Progenitor cell of endocrine pancreas (in vitro differentiated cells): ENCODE measurements at regions not wholly inside any gene's neighbourhood (a gene's known extent, or its start where the extent isn't known, plus 50 kb on each side); places are given as distances from the start of the nearest gene placed in this dataset.

Experiments
- DNase-seq: peaks from one replicate; pipeline ENCODE4 v3.0.0; 2021; ENCODE audit warnings: low spot score; ENCODE audit not compliant: unreplicated experiment
- H3K27ac Mint-ChIP-seq: 2 replicates; pipeline ENCODE4 v1.8.0; 2021; ENCODE audit warnings: mild to moderate bottlenecking, moderate library complexity, mixed read lengths
- H3K27me3 Mint-ChIP-seq: 2 replicates; pipeline ENCODE4 v1.8.0; 2021; ENCODE audit warnings: mixed read lengths
- H3K36me3 Mint-ChIP-seq: 2 replicates; pipeline ENCODE4 v1.8.0; 2022; ENCODE audit warnings: mixed read lengths; ENCODE audit not compliant: insufficient read depth
- H3K4me1 Mint-ChIP-seq: 2 replicates; pipeline ENCODE4 v1.8.0; 2021; ENCODE audit warnings: low read depth, mixed read lengths
- H3K4me3 Mint-ChIP-seq: 2 replicates; pipeline ENCODE4 v1.8.0; 2021; ENCODE audit warnings: low read depth, mild to moderate bottlenecking, moderate library complexity, mixed read lengths
- H3K9me3 Mint-ChIP-seq: 2 replicates; pipeline ENCODE4 v1.8.0; 2021; ENCODE audit warnings: low read depth, mixed read lengths
- CTCF ChIP-seq: fragments of 200-600 bp; sonication (generic); IDR thresholded peaks from one replicate; pipeline ENCODE4 v1.5.0; 2021; ENCODE audit warnings: antibody characterized with exemption, mild to moderate bottlenecking; ENCODE audit not compliant: unreplicated experiment

GRCh38 chr22:48885271-48885918, 942.3 kb downstream of the BRD1 start:
- DNase-seq: no peak
- H3K4me3 Mint-ChIP-seq: no peak overlapping the region
- no peak for TF ChIP-seq CTCF
- H3K27ac Mint-ChIP-seq: no peak overlapping the region
- H3K27me3 Mint-ChIP-seq: peaks cover 7% of the 10 kb centered on the region
- no peaks in the 10 kb centered on the region for H3K36me3 Mint-ChIP-seq
- H3K4me1 Mint-ChIP-seq: no peaks in the 10 kb centered on the region
- no peaks in the 10 kb centered on the region for H3K9me3 Mint-ChIP-seq

GRCh38 chr22:48884786-48885185, 942.9 kb downstream of the BRD1 start:
- no peak for TF ChIP-seq CTCF
- H3K4me3 Mint-ChIP-seq: no peak overlapping the region
- no peaks in the 10 kb centered on the region for H3K9me3 Mint-ChIP-seq
- H3K27me3 Mint-ChIP-seq: peaks cover 3% of the 10 kb centered on the region
- no peaks in the 10 kb centered on the region for H3K36me3 Mint-ChIP-seq
- DNase-seq: no peak
- no peaks in the 10 kb centered on the region for H3K4me1 Mint-ChIP-seq
- no peak overlapping the region for H3K27ac Mint-ChIP-seq

- Mint-ChIP-seq H3K4me1 (no peaks in the 10 kb centered on the region), H3K36me3 (no peaks in the 10 kb centered on the region), H3K27me3 (peaks cover 3% of the 10 kb centered on the region), H3K9me3 (no peaks in the 10 kb centered on the region), H3K27ac (no peak overlapping the region), H3K4me3 (no peak overlapping the region)
- TF ChIP-seq CTCF: no peak
- no peak for DNase-seq
Measured at GRCh38 chr22:48884324-48884723, 943.3 kb downstream of the BRD1 start.

GRCh38 chr22:48883211-48883960, 944.3 kb downstream of the BRD1 start:
- no peak for TF ChIP-seq CTCF
- H3K36me3 Mint-ChIP-seq: no peaks in the 10 kb centered on the region
- no peak overlapping the region for H3K27ac Mint-ChIP-seq
- H3K9me3 Mint-ChIP-seq: no peaks in the 10 kb centered on the region
- no peak overlapping the region for H3K4me3 Mint-ChIP-seq
- peaks cover 3% of the 10 kb centered on the region for H3K27me3 Mint-ChIP-seq
- no peaks in the 10 kb centered on the region for H3K4me1 Mint-ChIP-seq
- DNase-seq: no peak

- H3K4me3 Mint-ChIP-seq: no peak overlapping the region
- H3K9me3 Mint-ChIP-seq: no peaks in the 10 kb centered on the region
- no peak for DNase-seq
- H3K27me3 Mint-ChIP-seq: peaks cover 3% of the 10 kb centered on the region
- no peaks in the 10 kb centered on the region for H3K4me1 Mint-ChIP-seq
- no peak for TF ChIP-seq CTCF
- no peak overlapping the region for H3K27ac Mint-ChIP-seq
- H3K36me3 Mint-ChIP-seq: no peaks in the 10 kb centered on the region
Measured at GRCh38 chr22:48882636-48883200, 945.0 kb downstream of the BRD1 start.
